Islet of Langerhans (tissue), 1 donor: ENCODE measurements at regions not wholly inside any gene's neighbourhood (a gene's known extent, or its start where the extent isn't known, plus 50 kb on each side); places are given as distances from the start of the nearest gene placed in this dataset.

Experiments used
- FAIRE-seq: peaks from one replicate; lab custom pipeline; 2011; peaks lifted over from hg19 to GRCh38; lab: Jason Lieb, UNC

- FAIRE-seq, result no peak
Observed at GRCh38 chr19:27911122-27911898, 1301.6 kb downstream of the UQCRFS1 start.

- FAIRE-seq, result no peak
Observed at GRCh38 chr19:27909861-27910260, 1303.1 kb downstream of the UQCRFS1 start.

- FAIRE-seq, result no peak
Observed at GRCh38 chr19:27909185-27909840, 1303.6 kb downstream of the UQCRFS1 start.

- FAIRE-seq, result no peak
Observed at GRCh38 chr19:27906081-27906480, 1306.9 kb downstream of the UQCRFS1 start.

DNA sequence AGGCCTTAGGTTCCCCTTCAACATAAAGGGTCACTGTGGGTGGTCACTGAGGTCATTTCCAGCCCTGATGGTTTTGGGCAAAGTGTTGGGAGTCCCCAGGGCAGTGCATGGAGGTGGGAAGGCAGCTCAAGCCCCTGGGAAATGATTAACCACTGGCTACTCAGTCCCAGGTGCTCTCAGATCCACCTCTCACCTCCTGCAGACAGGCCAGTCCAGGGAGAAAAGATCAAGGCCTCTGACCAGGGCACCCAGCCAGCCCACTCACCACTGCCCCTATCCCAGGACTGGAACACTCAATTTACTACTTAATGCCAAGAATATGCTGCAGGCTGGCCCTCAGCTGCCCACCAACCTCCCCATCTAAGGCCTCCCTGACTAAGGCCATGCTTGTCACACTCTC lies 1307.9 kb downstream of the UQCRFS1 start:
- FAIRE-seq, result no peak

- FAIRE-seq, result no peak
Observed at GRCh38 chr19:27901078-27901477, 1311.9 kb downstream of the UQCRFS1 start.

GRCh38 chr19:27896091-27896490 lies 1316.9 kb downstream of the UQCRFS1 start:
- FAIRE-seq, result no peak

DNA sequence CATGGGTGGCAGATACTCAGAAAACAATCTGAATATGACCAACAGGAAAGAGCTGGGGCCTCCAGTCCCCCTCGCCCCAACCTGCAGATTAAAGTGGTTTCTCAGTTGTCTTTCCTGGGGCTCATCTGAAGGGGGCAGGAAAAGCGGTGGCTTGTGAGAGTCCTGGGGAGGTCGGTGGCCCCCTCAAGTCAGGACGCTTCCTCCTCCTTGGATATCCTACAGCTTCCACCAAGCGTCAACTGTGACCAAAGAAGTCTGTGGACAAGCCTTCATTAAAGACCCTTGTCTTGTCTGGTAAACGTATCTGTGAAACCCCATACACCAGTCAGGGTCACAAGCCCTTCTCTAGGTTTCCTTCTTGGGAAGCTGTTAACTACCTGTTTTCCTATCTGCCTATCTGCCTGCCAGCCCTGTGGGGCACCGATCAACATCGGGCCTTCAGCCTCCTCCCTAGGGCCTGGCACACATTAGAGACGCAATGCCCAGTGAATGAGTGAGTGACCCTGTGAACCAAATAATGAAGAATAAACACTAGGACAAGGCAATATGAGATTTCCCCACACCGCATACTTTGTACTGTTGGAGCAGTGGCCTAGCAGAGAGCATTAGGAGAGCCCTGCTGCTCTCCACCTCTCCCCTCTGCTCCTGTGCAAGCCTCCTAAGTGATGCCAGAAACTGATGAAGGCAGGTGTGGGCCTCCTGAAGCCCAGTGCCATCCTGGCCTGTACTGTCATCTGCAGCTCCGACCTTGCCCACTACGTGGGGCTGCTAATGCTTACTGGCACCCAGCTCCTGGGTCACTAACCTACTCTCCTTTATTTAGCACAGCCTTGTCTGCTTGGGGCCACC lies 1317.8 kb downstream of the UQCRFS1 start:
- no peak for FAIRE-seq

DNA sequence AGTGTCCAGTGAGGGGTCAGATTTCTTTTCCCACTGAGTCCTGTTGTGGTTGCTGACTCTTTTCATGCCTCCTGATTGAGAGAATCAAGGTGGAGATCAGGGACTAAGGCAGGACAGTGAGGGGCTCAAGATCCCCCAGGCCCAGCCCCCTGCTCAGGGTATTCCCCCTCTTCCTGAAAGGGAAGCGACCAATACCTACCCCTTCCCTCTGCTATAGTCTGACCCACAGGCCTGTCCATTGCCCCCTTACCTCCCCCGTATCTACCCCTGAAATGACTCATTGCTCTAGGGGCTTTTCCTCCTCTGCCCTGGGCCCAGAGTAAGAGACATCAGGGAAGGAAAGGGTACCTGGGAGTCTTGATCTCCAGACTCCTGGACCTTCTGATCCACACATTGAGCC lies 1320.5 kb downstream of the UQCRFS1 start:
- no peak for FAIRE-seq

DNA sequence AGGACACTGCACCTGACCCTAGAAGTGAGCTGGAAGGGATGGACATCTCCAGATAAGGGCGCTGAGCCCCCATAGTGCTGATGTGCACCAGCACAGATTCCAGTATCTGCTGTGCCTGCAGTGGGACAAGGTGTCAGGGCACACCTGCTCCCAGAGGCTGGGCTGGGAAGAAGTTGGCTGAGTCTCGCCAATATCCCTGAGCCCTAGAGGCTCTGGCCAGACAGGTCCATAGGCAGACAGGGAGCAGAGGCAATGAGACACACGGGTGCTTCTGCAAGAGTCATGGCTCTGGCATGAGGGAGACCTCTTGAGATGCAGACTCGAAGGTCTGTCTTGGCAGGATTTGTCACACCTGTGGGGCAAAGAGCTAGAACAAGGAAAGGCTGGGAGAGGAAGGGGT lies 1321.5 kb downstream of the UQCRFS1 start:
- no peak for FAIRE-seq

- FAIRE-seq, result no peak
Observed at GRCh38 chr19:27890696-27891095, 1322.3 kb downstream of the UQCRFS1 start.

DNA sequence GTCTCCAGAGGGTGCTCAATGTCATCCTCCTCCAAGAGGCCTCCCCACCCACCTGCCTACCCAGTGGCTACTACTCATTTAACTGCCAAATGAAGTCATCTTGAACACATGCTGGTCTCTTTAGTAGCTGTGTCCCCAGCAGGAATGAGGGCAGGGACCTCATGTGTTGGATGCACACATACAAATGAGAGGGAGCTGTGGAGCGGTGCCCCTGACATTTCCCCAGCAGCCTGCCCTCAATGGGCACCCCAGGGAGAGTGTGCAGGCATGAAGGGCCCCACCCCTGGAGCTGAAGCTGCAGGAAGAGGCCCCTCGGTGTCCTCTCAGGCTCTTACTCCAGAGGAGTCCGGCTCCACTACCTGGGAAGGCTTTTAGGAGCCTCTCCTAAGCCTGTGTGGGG lies 1322.7 kb downstream of the UQCRFS1 start:
- FAIRE-seq, result no peak

DNA sequence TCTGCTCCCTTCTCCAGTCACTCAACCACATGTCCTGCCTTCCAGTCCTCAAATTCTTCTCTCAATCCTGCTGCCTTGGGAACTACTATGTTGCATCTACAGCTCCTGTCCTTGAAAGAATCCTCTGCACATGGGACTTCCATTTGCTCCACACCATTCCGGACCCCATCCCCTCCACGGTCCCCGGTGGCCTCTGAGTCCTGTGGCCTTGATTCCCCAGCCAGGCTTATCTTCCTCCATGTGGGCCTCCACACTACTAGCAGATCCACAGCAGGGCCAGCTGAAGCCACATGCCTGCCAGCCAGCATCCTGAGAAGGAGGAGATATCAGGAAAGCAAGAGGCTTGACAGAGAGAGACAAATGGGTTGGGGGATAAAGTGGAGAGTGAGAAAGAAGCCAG lies 1323.8 kb downstream of the UQCRFS1 start:
- no peak for FAIRE-seq

DNA sequence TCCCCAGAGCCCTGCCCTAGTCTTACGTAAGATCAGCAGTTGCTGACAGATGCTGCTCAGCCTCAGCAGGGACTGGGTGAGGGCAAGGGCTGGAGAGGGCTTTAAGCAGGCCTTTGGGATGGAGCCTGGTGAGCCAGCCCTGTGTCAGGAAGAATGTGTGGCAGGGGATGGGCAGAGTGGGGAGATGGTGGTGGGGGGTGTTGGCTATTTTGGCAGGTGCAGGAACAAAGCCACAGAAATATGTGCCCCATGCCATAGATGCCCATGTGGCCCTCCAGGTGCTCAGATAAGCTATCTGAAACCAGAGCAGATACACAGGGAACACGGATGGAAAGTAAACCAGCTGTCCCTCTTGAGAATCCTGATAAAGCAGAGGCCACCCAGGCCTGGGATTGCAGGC lies 1325.0 kb downstream of the UQCRFS1 start:
- no peak for FAIRE-seq

- FAIRE-seq, result no peak
Observed at GRCh38 chr19:27885359-27885758, 1327.6 kb downstream of the UQCRFS1 start.

GRCh38 chr19:27884376-27884775 lies 1328.6 kb downstream of the UQCRFS1 start:
- no peak for FAIRE-seq

DNA sequence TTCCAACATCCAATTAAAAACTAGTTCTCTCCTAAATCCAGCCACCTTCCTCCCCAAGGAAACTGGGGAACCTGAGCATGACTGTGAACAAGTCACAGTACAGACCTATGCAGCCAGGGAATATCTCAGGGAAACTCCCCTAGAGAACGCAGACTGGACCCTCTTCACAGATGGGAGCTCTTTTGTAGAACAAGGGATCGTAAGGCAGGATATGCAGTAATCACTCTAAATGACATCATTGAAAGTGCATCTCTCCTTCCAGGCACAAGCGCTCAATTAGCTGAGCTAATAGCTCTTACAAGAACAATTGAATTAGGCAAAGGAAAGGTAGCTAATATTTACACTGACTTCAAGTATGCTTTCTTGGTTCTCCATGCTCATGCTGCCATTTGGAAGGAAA lies 1331.7 kb downstream of the UQCRFS1 start:
- FAIRE-seq, result no peak

GRCh38 chr19:27876976-27877512 lies 1335.9 kb downstream of the UQCRFS1 start:
- no peak for FAIRE-seq

- no peak for FAIRE-seq
Observed at GRCh38 chr19:27876489-27876888, 1336.5 kb downstream of the UQCRFS1 start.

GRCh38 chr19:27872370-27872769 lies 1340.6 kb downstream of the UQCRFS1 start:
- FAIRE-seq, result no peak

DNA sequence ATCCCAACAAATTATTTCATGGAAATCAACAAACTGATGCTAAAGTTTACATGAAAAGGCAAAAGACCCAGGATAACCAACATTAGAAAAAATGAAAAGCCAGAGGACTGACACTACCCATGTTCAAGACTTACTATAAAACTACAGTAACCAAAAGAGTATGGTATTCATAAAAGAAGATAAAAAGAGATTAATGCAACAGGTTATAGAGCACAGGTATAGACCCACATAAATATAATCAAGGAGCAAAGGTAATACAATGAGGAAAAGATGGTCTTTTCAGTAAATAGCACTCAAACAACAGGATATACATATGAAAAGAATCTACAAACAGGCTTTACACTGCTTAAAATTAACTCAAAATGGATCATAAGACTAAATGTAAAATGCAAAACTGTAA lies 1342.7 kb downstream of the UQCRFS1 start:
- FAIRE-seq, result no peak

DNA sequence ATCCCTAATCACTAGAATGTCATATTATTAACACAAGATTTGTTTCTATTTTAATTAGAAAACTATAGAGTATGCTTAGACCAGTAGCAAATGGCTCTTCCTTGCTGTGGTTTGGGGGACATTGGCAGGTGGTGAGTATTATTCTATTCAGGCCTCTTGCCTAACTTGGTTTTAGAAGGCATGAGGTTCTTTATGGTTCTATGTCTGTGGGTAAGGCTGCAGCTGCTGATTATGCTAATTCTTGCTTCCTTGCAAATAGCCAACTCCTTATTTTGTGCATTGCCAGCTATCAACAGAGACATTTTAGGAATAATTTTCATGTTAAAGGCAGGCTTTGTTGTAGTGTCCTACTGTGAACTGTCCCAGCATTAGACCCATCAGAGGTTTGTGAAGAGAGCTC lies 1344.9 kb downstream of the UQCRFS1 start:
- FAIRE-seq, result no peak
